Activated T-helper 17 cell treated with anti-CD3 and anti-CD28 coated beads, Interleukin-2, amount 50 U/mL, for 72 hours (primary cell): ENCODE measurements at regions not wholly inside any gene's neighbourhood (a gene's known extent, or its start where the extent isn't known, plus 50 kb on each side); places are given as distances from the start of the nearest gene placed in this dataset.
"Not testable (repeated sequence)": the region's sequence is repeated elsewhere in the genome, so short reads cannot be mapped to it uniquely, and the experiment has no call there.

Source experiments
- ATAC-seq: fragments of 150-1000 bp; cut with Tn5 transposase; replicated peaks from 2 replicates; pipeline ENCODE4 v1.10.0; 2021; ENCODE audit warnings: mild to moderate bottlenecking, moderate library complexity
- H3K27ac Mint-ChIP-seq: one replicate; pipeline ENCODE4 v1.8.0; 2022; ENCODE audit warnings: mixed read lengths
- H3K27me3 Mint-ChIP-seq: one replicate; pipeline ENCODE4 v1.8.0; 2022; ENCODE audit warnings: mixed read lengths
- H3K36me3 Mint-ChIP-seq: one replicate; pipeline ENCODE4 v1.8.0; 2022; ENCODE audit warnings: low read depth, mild to moderate bottlenecking, mixed read lengths
- H3K4me1 Mint-ChIP-seq: one replicate; pipeline ENCODE4 v1.8.0; 2022; ENCODE audit warnings: mixed read lengths
- H3K4me3 Mint-ChIP-seq: one replicate; pipeline ENCODE4 v1.8.0; 2022; ENCODE audit warnings: mild to moderate bottlenecking, mixed read lengths
- H3K9me3 Mint-ChIP-seq: one replicate; pipeline ENCODE4 v1.8.0; 2022; ENCODE audit warnings: mixed read lengths

DNA sequence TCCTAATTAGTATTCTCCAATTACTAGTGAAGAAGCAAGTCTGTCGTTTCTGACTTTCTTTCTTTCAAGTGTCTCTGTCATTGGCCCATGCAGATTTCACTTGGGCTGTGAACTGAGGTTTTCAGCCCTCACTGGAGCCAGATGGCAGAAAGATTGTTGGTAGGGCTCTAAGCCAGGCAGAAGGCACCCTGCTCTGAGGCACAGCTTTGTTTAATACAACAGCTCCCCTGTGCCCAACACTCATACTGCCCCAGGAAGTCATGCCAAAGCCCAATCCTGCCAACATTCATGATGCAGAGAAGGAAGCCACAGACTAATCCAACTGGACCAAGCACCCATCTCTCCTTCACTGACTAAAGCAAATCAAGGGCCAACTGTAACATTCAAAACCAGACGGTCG lies 117.1 kb upstream of the FRG1 start:
- Mint-ChIP-seq H3K27me3 (no peaks in the 10 kb centered on the region), H3K9me3 (no peaks in the 10 kb centered on the region), H3K27ac (no peak overlapping the region), H3K4me3 (no peak overlapping the region), H3K36me3 (no peaks in the 10 kb centered on the region), H3K4me1 (no peaks in the 10 kb centered on the region)
- ATAC-seq, result no peak

DNA sequence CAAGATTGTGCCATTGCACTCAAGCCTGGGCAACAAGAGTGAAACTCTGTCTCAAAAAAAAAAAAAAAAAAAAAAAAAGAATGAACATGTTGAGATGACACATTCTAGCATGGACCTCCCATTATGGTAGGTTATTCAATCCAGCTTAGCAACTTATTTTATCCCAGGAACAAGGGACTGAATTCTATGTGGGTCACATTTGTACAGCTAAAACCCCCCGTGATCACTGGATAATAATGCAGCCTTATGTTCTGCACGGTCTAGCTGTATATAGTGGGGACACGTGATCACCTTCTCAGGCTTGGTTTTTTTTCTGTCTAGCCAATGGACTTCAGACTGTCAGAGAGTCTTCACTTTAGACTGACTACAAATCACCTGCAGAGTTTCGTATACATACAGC lies 115.2 kb upstream of the FRG1 start:
- H3K27ac Mint-ChIP-seq, result no peak overlapping the region
- H3K4me3 Mint-ChIP-seq, result no peak overlapping the region
- no peaks in the 10 kb centered on the region for H3K36me3 Mint-ChIP-seq
- H3K4me1 Mint-ChIP-seq, result no peaks in the 10 kb centered on the region
- ATAC-seq, result no peak
- no peaks in the 10 kb centered on the region for H3K9me3 Mint-ChIP-seq
- H3K27me3 Mint-ChIP-seq, result no peaks in the 10 kb centered on the region

DNA sequence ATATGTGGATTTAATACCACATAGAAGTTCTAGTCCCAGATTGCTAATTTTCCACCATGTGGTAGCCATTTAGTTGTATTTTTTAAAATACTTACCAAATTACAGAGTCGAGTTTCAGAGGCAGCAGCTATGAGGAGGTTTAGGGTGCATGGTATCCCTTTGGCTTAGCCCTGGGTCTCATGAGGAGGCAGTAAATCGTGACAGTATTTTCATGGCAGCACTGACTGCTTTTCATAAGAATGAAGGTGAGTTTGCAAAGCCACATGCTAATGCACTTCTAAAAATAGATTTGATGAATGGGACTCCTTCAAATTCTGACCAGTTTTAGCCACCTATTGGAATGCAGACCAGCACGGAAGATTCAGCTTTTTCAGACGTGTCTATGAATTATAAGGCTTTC lies 114.0 kb upstream of the FRG1 start:
- Mint-ChIP-seq H3K27ac (no peak overlapping the region), H3K4me1 (no peaks in the 10 kb centered on the region), H3K9me3 (no peaks in the 10 kb centered on the region), H3K4me3 (no peak overlapping the region), H3K36me3 (no peaks in the 10 kb centered on the region), H3K27me3 (no peaks in the 10 kb centered on the region)
- no peak for ATAC-seq

DNA sequence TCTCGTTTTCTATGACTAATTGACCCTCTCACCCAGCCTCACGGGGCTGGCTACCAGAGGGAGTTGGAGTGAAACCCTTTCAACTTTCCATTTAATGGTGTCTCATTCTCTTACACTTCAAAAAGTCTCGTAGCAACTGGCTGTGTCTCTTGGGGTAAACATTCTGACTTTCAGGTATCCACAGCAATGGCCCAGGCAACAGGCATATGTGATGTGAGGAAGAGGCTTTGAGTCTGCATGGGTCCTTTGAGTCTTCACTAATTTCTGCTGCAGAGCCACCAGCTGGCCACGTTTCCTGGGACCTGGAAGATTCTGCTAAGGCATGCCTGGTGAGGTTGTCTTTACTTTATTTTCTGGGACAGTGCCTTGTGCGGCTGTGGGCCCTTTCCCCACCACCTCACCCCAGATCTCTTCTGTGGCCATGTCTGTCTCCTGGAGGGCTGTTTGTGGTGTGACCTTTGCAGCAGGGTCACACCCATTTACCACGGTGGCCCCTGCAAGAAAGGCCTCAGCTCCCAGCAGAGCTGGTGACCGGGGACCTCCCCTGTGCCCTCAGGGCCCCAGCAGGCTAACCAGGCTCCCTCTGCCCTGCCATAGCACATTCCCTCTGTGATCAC lies 112.5 kb upstream of the FRG1 start:
- ATAC-seq, result no peak
- Mint-ChIP-seq H3K36me3 (no peaks in the 10 kb centered on the region), H3K9me3 (no peaks in the 10 kb centered on the region), H3K27me3 (no peaks in the 10 kb centered on the region), H3K4me3 (no peak overlapping the region), H3K27ac (no peak overlapping the region), H3K4me1 (no peaks in the 10 kb centered on the region)

DNA sequence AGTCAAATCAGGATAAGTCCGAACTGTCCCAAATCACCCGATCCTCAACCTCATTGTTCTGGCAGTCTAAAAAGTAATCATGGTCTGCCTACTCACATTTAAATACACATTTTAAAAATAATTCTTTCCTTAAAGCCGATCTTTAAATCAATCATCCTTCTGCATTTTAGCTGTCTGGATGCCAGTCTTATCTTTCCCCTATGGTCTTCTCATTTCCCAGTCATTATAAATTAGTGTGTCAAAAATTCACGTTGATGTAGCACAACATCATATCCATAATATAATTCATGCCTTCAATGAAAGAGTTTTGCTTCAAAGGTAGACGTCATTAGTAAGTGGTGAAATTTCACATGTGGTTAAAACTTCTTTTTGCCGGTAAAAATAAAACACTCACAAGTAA lies 108.1 kb upstream of the FRG1 start:
- Mint-ChIP-seq H3K36me3 (no peaks in the 10 kb centered on the region), H3K27ac (no peak overlapping the region), H3K4me3 (no peak overlapping the region), H3K4me1 (no peaks in the 10 kb centered on the region), H3K27me3 (no peaks in the 10 kb centered on the region), H3K9me3 (peaks cover 3% of the 10 kb centered on the region)
- ATAC-seq, result no peak

DNA sequence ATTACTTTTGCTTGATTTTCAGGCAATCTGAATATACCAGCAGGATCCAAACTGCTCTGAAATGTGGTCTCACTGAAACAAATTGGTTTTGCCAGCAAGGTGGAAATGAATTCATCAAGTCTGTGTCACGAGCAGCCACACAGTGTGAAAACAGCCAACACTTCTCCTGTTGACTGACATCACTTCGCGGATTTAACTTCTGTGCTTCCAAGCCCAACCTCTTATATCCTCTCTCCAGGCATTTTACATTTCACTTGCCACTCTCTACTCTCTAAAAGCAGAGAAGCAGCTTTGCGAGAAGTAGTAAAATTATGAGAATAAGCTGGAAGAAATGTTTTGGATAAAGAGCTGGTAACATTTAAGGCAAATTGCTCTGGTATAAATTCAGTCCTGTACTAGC lies 106.1 kb upstream of the FRG1 start:
- no peak overlapping the region for H3K27ac Mint-ChIP-seq
- no peaks in the 10 kb centered on the region for H3K27me3 Mint-ChIP-seq
- no peak for ATAC-seq
- no peak overlapping the region for H3K4me3 Mint-ChIP-seq
- H3K4me1 Mint-ChIP-seq, result no peaks in the 10 kb centered on the region
- peaks cover 4% of the 10 kb centered on the region for H3K9me3 Mint-ChIP-seq
- H3K36me3 Mint-ChIP-seq, result no peaks in the 10 kb centered on the region

DNA sequence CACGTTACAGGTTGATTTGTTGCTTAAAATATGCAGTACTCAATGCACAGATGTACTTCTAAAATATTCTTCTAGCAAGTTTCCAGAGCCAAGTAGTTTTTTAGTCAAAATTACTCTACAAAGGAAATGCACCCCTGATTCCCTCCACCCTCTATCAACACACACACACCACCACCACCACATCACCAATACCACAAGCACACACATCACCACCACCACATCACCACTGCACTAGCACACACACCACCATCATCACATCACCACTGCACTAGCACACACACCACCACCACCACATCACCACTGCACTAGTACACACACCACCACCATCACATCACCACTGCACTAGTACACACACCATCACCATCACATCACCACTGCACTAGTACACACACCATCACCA lies 105.2 kb upstream of the FRG1 start:
- no peak overlapping the region for H3K27ac Mint-ChIP-seq
- H3K9me3 Mint-ChIP-seq, result peaks cover 4% of the 10 kb centered on the region
- H3K4me1 Mint-ChIP-seq, result no peaks in the 10 kb centered on the region
- no peak overlapping the region for H3K4me3 Mint-ChIP-seq
- no peaks in the 10 kb centered on the region for H3K27me3 Mint-ChIP-seq
- no peaks in the 10 kb centered on the region for H3K36me3 Mint-ChIP-seq
- ATAC-seq, result no peak

DNA sequence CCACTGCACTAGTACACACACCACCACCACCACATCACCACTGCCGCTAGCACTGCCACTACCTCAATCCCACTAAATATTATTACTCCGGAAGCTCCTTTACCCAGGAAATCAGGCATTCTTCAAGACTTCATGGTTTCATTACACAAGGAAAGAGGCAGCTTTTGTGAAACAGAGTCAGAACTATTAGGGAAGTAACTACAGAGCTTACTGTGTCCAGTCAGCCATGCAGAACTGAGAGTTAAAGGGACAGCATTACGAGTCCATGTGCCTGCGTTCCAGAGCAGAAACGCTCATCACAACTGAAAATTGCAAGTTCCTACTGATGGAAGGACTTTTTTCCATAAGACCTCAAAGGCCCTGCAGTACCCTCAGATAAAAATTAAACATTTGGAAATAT lies 103.2 kb upstream of the FRG1 start:
- no peaks in the 10 kb centered on the region for H3K36me3 Mint-ChIP-seq
- H3K4me1 Mint-ChIP-seq, result no peaks in the 10 kb centered on the region
- no peak overlapping the region for H3K4me3 Mint-ChIP-seq
- H3K9me3 Mint-ChIP-seq, result peaks cover 4% of the 10 kb centered on the region
- H3K27ac Mint-ChIP-seq, result no peak overlapping the region
- H3K27me3 Mint-ChIP-seq, result no peaks in the 10 kb centered on the region
- no peak for ATAC-seq

DNA sequence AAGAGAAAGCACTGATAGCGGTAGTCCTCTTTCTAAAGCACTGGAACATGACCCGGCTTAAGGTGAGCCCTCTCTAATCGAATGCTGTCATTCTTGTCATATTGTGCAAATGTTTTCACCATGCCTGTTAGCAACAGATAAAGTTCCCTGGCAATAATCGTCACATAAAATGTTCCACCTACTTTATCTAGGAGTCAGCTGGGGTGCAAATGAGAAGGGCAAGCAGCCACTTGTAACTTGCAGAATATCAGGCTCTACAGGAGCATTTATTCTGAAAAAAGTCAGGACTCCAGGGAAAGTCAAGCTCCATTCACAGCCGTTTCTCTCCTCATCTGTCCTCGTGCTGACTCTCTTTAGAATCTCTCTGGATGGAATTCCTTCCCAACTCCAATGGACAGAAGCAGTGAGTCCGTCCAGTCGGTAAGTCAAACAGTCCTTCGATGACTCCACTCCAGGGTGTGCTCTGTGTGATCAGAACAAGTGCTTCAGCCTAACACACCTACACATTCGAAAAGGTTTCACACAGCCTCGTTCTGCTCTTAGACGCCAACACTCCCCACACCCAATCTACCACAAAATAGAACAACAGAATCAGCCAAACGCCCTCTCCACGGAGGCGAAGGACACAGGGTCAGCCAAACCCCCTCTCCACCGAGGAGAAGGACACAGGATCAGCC lies 101.7 kb upstream of the FRG1 start:
- Mint-ChIP-seq H3K27ac (no peak overlapping the region), H3K36me3 (no peaks in the 10 kb centered on the region), H3K4me3 (no peak overlapping the region), H3K27me3 (no peaks in the 10 kb centered on the region), H3K4me1 (no peaks in the 10 kb centered on the region), H3K9me3 (peaks cover 4% of the 10 kb centered on the region)
- no peak for ATAC-seq

DNA sequence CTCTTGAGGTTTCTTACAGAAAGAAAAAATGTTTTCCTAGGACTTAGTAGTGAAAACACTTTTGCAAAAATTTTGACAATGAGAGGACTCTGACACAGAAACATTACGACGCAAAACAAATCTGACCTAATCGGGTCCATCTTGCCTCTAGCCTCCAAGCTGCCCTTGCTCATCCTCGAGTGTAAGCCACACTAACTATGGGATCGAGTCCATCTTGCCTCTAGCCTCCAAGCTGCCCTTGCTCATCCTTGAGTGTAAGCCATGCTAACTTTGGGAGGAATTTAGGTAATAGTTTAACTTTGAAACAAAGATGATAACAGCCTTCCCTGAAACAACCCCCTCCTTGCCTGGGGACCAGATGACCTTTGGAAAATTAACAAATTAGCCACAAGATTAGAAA lies 100.3 kb upstream of the FRG1 start:
- Mint-ChIP-seq H3K27me3 (no peaks in the 10 kb centered on the region), H3K36me3 (no peaks in the 10 kb centered on the region), H3K9me3 (peaks cover 4% of the 10 kb centered on the region), H3K27ac (no peak overlapping the region), H3K4me3 (no peak overlapping the region), H3K4me1 (no peaks in the 10 kb centered on the region)
- ATAC-seq, result no peak

DNA sequence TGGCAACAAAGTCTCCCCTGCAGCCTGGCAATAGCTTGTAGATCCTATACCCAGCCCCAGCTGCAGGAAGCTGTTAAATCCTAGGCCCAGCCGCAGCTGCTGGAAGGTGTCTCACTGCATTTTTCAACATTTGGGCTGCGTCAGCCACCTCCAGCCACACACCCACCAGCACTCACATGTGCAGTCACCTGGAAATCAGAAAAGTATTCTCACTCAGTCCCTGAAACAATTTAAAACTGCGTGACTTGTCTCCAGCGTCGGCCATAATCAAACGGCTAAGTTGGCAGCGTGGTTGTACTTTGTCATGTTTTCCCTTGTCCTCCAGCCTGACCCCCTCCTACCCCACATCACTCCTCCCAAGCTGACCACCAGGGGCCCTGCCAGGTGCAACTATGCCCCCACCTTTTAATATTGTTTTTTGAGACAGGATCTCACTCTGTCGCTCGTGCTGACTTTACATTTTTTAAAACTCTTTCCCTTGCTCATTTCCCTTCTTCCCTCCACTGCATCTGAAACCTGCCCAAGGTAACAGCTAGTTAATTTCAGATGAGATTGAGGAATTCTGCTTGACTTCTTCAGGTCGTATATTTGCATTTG lies 97.2 kb upstream of the FRG1 start:
- Mint-ChIP-seq H3K9me3 (no peaks in the 10 kb centered on the region), H3K27ac (no peak overlapping the region), H3K27me3 (no peaks in the 10 kb centered on the region), H3K36me3 (no peaks in the 10 kb centered on the region), H3K4me1 (no peaks in the 10 kb centered on the region), H3K4me3 (no peak overlapping the region)
- ATAC-seq, result no peak

DNA sequence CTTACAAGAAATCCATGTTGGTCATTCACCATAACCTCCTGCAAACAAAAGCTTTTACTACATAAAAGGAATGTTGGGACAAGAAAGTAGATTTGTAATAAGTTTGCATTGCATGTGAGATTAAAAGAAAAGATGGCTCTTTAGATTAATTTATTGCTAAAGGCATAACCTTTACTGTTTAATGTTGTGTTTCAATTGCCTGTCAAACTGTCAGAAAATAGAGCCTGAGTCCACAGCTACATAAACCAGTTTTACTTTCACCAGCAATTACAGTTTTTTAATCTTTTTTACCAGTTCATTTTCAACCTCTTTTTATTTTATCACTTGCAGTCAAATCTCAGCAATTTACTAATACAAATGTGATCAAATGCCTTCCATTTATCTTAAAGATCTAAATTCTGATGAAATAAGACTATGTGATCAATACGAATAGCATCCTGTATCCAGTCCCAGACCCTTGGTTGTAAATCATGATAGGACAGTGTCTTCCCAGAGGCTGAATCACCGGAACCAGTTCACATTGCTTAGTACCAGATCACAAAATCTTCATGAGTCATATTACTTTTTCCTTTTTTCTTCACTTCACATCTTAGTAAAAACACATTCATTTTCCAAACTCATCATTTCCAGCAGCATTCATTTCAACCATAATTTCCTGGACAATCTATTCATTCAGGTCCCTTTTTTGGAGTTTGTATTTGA lies 95.4 kb upstream of the FRG1 start:
- Mint-ChIP-seq H3K4me3 (no peak overlapping the region), H3K4me1 (no peaks in the 10 kb centered on the region), H3K9me3 (no peaks in the 10 kb centered on the region), H3K27ac (no peak overlapping the region), H3K36me3 (no peaks in the 10 kb centered on the region), H3K27me3 (no peaks in the 10 kb centered on the region)
- ATAC-seq, result no peak

DNA sequence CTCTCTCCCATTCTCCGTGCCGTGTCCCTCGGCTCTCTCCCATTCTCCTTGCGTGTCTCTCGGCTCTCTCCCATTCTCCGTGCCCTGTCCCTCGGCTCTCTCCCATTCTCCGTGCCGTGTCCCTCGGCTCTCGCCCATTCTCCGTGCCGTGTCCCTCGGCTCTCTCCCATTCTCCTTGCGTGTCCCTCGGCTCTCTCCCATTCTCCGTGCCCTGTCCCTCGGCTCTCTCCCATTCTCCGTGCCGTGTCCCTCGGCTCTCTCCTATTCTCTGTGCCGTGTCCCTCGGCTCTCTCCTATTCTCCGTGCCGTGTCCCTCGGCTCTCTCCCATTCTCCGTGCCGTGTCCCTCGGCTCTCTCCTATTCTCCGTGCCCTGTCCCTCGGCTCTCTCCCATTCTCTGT lies 94.6 kb upstream of the FRG1 start:
- H3K4me3 Mint-ChIP-seq, H3K9me3 Mint-ChIP-seq, H3K36me3 Mint-ChIP-seq, H3K27ac Mint-ChIP-seq, ATAC-seq, H3K4me1 Mint-ChIP-seq, H3K27me3 Mint-ChIP-seq: not testable (repeated sequence)

DNA sequence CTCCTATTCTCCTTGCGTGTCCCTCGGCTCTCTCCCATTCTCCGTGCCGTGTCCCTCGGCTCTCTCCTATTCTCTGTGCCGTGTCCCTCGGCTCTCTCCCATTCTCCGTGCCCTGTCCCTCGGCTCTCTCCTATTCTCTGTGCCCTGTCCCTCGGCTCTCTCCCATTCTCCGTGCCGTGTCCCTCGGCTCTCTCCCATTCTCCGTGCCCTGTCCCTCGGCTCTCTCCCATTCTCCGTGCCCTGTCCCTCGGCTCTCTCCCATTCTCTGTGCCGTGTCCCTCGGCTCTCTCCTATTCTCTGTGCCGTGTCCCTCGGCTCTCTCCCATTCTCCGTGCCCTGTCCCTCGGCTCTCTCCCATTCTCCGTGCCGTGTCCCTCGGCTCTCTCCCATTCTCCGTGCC lies 94.1 kb upstream of the FRG1 start:
- H3K9me3 Mint-ChIP-seq, H3K4me1 Mint-ChIP-seq, H3K36me3 Mint-ChIP-seq, H3K4me3 Mint-ChIP-seq, H3K27ac Mint-ChIP-seq, H3K27me3 Mint-ChIP-seq, ATAC-seq: not testable (repeated sequence)

DNA sequence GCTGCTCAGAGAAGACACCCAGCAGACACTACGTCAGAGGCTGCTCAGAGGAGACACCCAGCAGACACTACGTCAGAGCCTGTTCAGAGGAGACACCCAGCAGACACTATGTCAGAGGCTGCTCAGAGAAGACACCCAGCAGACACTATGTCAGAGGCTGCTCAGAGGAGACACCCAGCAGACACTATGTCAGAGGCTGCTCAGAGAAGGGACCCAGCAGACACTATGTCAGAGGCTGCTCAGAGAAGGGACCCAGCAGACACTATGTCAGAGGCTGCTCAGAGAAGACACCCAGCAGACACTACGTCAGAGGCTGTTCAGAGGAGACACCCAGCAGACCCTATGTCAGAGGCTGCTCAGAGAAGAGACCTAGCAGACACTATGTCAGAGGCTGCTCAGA lies 92.0 kb upstream of the FRG1 start:
- H3K27me3 Mint-ChIP-seq, H3K36me3 Mint-ChIP-seq, ATAC-seq, H3K4me3 Mint-ChIP-seq, H3K9me3 Mint-ChIP-seq, H3K27ac Mint-ChIP-seq, H3K4me1 Mint-ChIP-seq: not testable (repeated sequence)
